ENCODE measurements at regions not wholly inside any gene's neighbourhood (a gene's known extent, or its start where the extent isn't known, plus 50 kb on each side); places are given as distances from the start of the nearest gene placed in this dataset.

- no peak for TF ChIP-seq POLR2A (IDR thresholded peaks at IDR 0.05)
- no peak for TF ChIP-seq CTCF (IDR thresholded peaks at IDR 0.05)
- no peak for DNase-seq
- Histone ChIP-seq H3K27ac (no peak overlapping the region), H3K4me3 (no peak overlapping the region), H3K9me3 (no peaks in the 10 kb centered on the region), H3K36me3 (no peaks in the 10 kb centered on the region), H3K27me3 (no peaks in the 10 kb centered on the region), H3K4me1 (peaks cover 0 to 5% (median 0%) of the 10 kb centered on the region in 12 donors)
- intact Hi-C loops (cut with DNase I), result loop anchor here in 5 of 10 donors (5.0 to 10.0 kb wide), 6 partner anchors 262 to 1232 kb away; partner anchors contain the start of gene HSPA13 (in 1 of the 5)
- no peak for ATAC-seq
- 90 to 94% (median 92%) methylated on average over 11 of the region's 11 CpGs for WGBS, 4 donors
Observed at GRCh38 chr21:15486460-15487195, 243.2 kb upstream of the USP25 start.

GRCh38 chr21:15487196-15487550 is 242.6 kb upstream of the USP25 start:
- intact Hi-C loops (cut with DNase I), result loop anchor here in 5 of 10 donors (5.0 to 10.0 kb wide), 6 partner anchors 262 to 1232 kb away; partner anchors contain the start of gene HSPA13 (in 1 of the 5)
- ATAC-seq (no peak), DNase-seq (no peak)
- peaks cover 0 to 5% (median 0%) of the 10 kb centered on the region in 12 donors for H3K4me1 ChIP-seq
- TF ChIP-seq CTCF (IDR thresholded peaks at IDR 0.05) (no peak), POLR2A (IDR thresholded peaks at IDR 0.05) (no peak)
- WGBS, 4 donors, result 72 to 85% (median 77%) methylated on average over 3 of the region's 3 CpGs
- H3K36me3 ChIP-seq, result no peaks in the 10 kb centered on the region
- no peak overlapping the region for H3K27ac ChIP-seq
- no peaks in the 10 kb centered on the region for H3K9me3 ChIP-seq
- H3K4me3 ChIP-seq, result no peak overlapping the region
- no peaks in the 10 kb centered on the region for H3K27me3 ChIP-seq

- no peak for DNase-seq
- no peaks in the 10 kb centered on the region for H3K27me3 ChIP-seq
- intact Hi-C loops (cut with DNase I), result no loop called here
- H3K36me3 ChIP-seq, result no peaks in the 10 kb centered on the region
- no peaks in the 10 kb centered on the region for H3K9me3 ChIP-seq
- no peak overlapping the region for H3K27ac ChIP-seq
- H3K4me3 ChIP-seq, result no peak overlapping the region
- TF ChIP-seq POLR2A (IDR thresholded peaks at IDR 0.05) (no peak), CTCF (IDR thresholded peaks at IDR 0.05) (no peak)
- H3K4me1 ChIP-seq, result no peaks in the 10 kb centered on the region
- WGBS, 4 donors, result 77 to 87% (median 84%) methylated on average over 2 of the region's 2 CpGs
- ATAC-seq, result no peak
Observed at GRCh38 chr21:15491100-15491499, 238.7 kb upstream of the USP25 start.

- 57 to 63% (median 60%) methylated on average over 3 of the region's 3 CpGs for WGBS, 4 donors
- H3K27ac ChIP-seq, result no peak overlapping the region
- no peaks in the 10 kb centered on the region for H3K4me1 ChIP-seq
- no peak overlapping the region for H3K4me3 ChIP-seq
- no peaks in the 10 kb centered on the region for H3K9me3 ChIP-seq
- no peak for ATAC-seq
- no peaks in the 10 kb centered on the region for H3K36me3 ChIP-seq
- no peak for DNase-seq
- H3K27me3 ChIP-seq, result no peaks in the 10 kb centered on the region
- intact Hi-C loops (cut with DNase I), result no loop called here
- TF ChIP-seq POLR2A (IDR thresholded peaks at IDR 0.05) (no peak), CTCF (IDR thresholded peaks at IDR 0.05) (no peak)
Observed at GRCh38 chr21:15493646-15494045, 236.1 kb upstream of the USP25 start.

All from heart left ventricle (tissue), 16 donors.